Neural cell (in vitro differentiated cells): ENCODE measurements at regions not wholly inside any gene's neighbourhood (a gene's known extent, or its start where the extent isn't known, plus 50 kb on each side); places are given as distances from the start of the nearest gene placed in this dataset.

Experiments
- EP300 ChIP-seq: fragments of 450-650 bp; conservative IDR thresholded peaks from 2 replicates; pipeline ENCODE4 v1.6.1; 2014; ENCODE audit warnings: antibody characterized with exemption, mild to moderate bottlenecking, moderate library complexity; ENCODE audit not compliant: poor library complexity, severe bottlenecking
- POLR2AphosphoS5 ChIP-seq: IDR thresholded peaks from 2 replicates; pipeline ENCODE4 v1.6.1; 2012
- SMC3 ChIP-seq: fragments of 450-650 bp; conservative IDR thresholded peaks from 2 replicates; pipeline ENCODE4 v1.6.1; 2014; ENCODE audit warnings: antibody characterized with exemption, mild to moderate bottlenecking, moderate library complexity; ENCODE audit not compliant: poor library complexity
- TAF1 ChIP-seq: IDR thresholded peaks from 2 replicates; pipeline ENCODE4 v1.6.1; 2012; ENCODE audit warnings: low read depth
- TF ChIP-seq, protein P1 (sequence below): fragments of 450-650 bp; IDR thresholded peaks from 2 replicates; pipeline ENCODE4 v1.5.1; 2014; ENCODE audit warnings: antibody characterized with exemption, mild to moderate bottlenecking, moderate library complexity; ENCODE audit not compliant: poor library complexity, severe bottlenecking

DNA sequence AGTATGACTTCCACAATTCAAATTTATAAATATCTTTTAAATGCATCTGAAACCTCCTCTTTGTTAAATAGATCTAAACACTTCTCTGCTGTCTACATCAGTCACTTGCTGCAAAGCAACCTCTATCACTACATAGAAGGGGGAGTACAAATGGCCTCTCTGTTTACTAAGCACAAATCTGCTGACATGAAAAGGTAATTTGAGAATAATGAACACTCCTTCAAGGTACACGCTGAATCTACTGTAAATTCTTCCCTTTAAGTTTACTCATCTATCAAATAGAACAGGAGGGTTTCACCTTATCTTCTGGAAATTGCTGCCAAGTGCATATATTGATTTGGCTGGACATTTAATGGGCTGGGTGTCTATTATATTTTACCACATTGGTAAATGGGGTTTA is 879.6 kb downstream of the SUCLG1 start:
- TF ChIP-seq, protein P1, sequence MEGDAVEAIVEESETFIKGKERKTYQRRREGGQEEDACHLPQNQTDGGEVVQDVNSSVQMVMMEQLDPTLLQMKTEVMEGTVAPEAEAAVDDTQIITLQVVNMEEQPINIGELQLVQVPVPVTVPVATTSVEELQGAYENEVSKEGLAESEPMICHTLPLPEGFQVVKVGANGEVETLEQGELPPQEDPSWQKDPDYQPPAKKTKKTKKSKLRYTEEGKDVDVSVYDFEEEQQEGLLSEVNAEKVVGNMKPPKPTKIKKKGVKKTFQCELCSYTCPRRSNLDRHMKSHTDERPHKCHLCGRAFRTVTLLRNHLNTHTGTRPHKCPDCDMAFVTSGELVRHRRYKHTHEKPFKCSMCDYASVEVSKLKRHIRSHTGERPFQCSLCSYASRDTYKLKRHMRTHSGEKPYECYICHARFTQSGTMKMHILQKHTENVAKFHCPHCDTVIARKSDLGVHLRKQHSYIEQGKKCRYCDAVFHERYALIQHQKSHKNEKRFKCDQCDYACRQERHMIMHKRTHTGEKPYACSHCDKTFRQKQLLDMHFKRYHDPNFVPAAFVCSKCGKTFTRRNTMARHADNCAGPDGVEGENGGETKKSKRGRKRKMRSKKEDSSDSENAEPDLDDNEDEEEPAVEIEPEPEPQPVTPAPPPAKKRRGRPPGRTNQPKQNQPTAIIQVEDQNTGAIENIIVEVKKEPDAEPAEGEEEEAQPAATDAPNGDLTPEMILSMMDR: no peak
- no peak for TF ChIP-seq POLR2AphosphoS5
- no peak for TF ChIP-seq SMC3
- TF ChIP-seq EP300: no peak
- no peak for TF ChIP-seq TAF1
